Thoracic aorta (tissue), 2 donors: ENCODE measurements at regions not wholly inside any gene's neighbourhood (a gene's known extent, or its start where the extent isn't known, plus 50 kb on each side); places are given as distances from the start of the nearest gene placed in this dataset.

Experiments
- ATAC-seq: fragments of 150-250 bp; one replicate; pipeline ENCODE4 v1.8.0; 2017; ENCODE audit warnings: low read depth; ENCODE audit not compliant: insufficient number of reproducible peaks, low FRiP score
- DNase-seq: peaks from one replicate; pipeline ENCODE4 v3.0.0-alpha.2; 2020; ENCODE audit warnings: low spot score
- H3K27ac ChIP-seq, 2 donors: fragments of 200-600 bp; sonication (generic); 1 replicate in 1 of 2; 2 replicates in 1 of 2; pipeline ENCODE4 v1.5.1; 2016; ENCODE audit warnings: mild to moderate bottlenecking in 2 of 2, moderate library complexity in 2 of 2
- H3K27me3 ChIP-seq: fragments of 200-600 bp; sonication (generic); replicated peaks from 2 replicates; pipeline ENCODE4 v1.6.0; 2016; ENCODE audit warnings: mild to moderate bottlenecking; ENCODE audit not compliant: insufficient read depth
- H3K36me3 ChIP-seq: fragments of 200-600 bp; sonication (generic); one replicate; pipeline ENCODE4 v1.5.1; 2016
- H3K4me1 ChIP-seq, 2 donors: fragments of 200-600 bp; sonication (generic); 1 replicate in 1 of 2; 2 replicates in 1 of 2; pipeline versions ENCODE4 v1.5.1 to v1.6.0; 2016; ENCODE audit warnings: low read depth in 2 of 2, mild to moderate bottlenecking in 1 of 2; ENCODE audit not compliant: control insufficient read depth in 1 of 2
- H3K4me3 ChIP-seq: fragments of 200-600 bp; sonication (generic); 2 replicates; pipeline ENCODE4 v1.5.1; 2016; ENCODE audit warnings: mild to moderate bottlenecking
- H3K9me3 ChIP-seq: fragments of 200-600 bp; sonication (generic); 2 replicates; pipeline ENCODE4 v1.5.1; 2016
- CTCF ChIP-seq: fragments of 200-600 bp; sonication (generic); IDR thresholded peaks from one replicate; pipeline ENCODE4 v1.5.1; 2019; ENCODE audit warnings: antibody characterized with exemption

- TF ChIP-seq CTCF = no peak
- no peak overlapping the region for H3K27ac ChIP-seq
Measured at GRCh38 chr1:212182579-212182978, 102.6 kb upstream of the PPP2R5A start.

GRCh38 chr1:212186427-212187207 lies 98.6 kb upstream of the PPP2R5A start:
- no peak overlapping the region for H3K27ac ChIP-seq
- H3K4me3 ChIP-seq = no peak overlapping the region
- H3K9me3 ChIP-seq = no peaks in the 10 kb centered on the region
- no peaks in the 10 kb centered on the region for H3K36me3 ChIP-seq
- TF ChIP-seq CTCF = no peak
- no peaks in the 10 kb centered on the region for H3K27me3 ChIP-seq
- DNase-seq (no peak), ATAC-seq (no peak)
- H3K4me1 ChIP-seq = peaks cover 2 to 5% of the 10 kb centered on the region in 2 donors

More at GRCh38 chr1:212182579-212182978, 102.6 kb upstream of the PPP2R5A start:
- H3K4me3 ChIP-seq = no peak overlapping the region
- ATAC-seq (no peak), DNase-seq (no peak)
- H3K36me3 ChIP-seq = no peaks in the 10 kb centered on the region
- H3K9me3 ChIP-seq = no peaks in the 10 kb centered on the region
- H3K27me3 ChIP-seq = no peaks in the 10 kb centered on the region
- H3K4me1 ChIP-seq = no peaks in the 10 kb centered on the region

- H3K4me1 ChIP-seq = peaks cover 2 to 5% of the 10 kb centered on the region in 2 donors
- no peaks in the 10 kb centered on the region for H3K27me3 ChIP-seq
- DNase-seq = no peak
- no peaks in the 10 kb centered on the region for H3K9me3 ChIP-seq
- H3K36me3 ChIP-seq = no peaks in the 10 kb centered on the region
- H3K27ac ChIP-seq = no peak overlapping the region
- TF ChIP-seq CTCF = no peak
- ATAC-seq = no peak
- H3K4me3 ChIP-seq = no peak overlapping the region
Measured at GRCh38 chr1:212188599-212189351, 96.4 kb upstream of the PPP2R5A start.

GRCh38 chr1:212189352-212189738 lies 95.9 kb upstream of the PPP2R5A start:
- ATAC-seq = no peak
- no peak for DNase-seq
- TF ChIP-seq CTCF = no peak
- Histone ChIP-seq H3K9me3 (no peaks in the 10 kb centered on the region), H3K4me3 (no peak overlapping the region), H3K27me3 (no peaks in the 10 kb centered on the region), H3K36me3 (no peaks in the 10 kb centered on the region), H3K27ac (no peak overlapping the region), H3K4me1 (peaks cover 2 to 5% of the 10 kb centered on the region in 2 donors)

GRCh38 chr1:212190169-212190568 lies 95.0 kb upstream of the PPP2R5A start:
- no peaks in the 10 kb centered on the region for H3K27me3 ChIP-seq
- TF ChIP-seq CTCF = no peak
- ATAC-seq (no peak), DNase-seq (no peak)
- peaks cover 2 to 5% of the 10 kb centered on the region in 2 donors for H3K4me1 ChIP-seq
- H3K36me3 ChIP-seq = no peaks in the 10 kb centered on the region
- no peak overlapping the region for H3K27ac ChIP-seq
- no peaks in the 10 kb centered on the region for H3K9me3 ChIP-seq
- H3K4me3 ChIP-seq = no peak overlapping the region
